HG02970 (cell line): ENCODE measurements at regions not wholly inside any gene's neighbourhood (a gene's known extent, or its start where the extent isn't known, plus 50 kb on each side); places are given as distances from the start of the nearest gene placed in this dataset.

Source experiments
- ATAC-seq: cut with Tn5 transposase; IDR thresholded peaks from one replicate; pipeline ENCODE4 v1.9.1; 2021; ENCODE audit warnings: mild to moderate bottlenecking, moderate library complexity, moderate number of reproducible peaks; ENCODE audit not compliant: unreplicated experiment, low FRiP score

DNA sequence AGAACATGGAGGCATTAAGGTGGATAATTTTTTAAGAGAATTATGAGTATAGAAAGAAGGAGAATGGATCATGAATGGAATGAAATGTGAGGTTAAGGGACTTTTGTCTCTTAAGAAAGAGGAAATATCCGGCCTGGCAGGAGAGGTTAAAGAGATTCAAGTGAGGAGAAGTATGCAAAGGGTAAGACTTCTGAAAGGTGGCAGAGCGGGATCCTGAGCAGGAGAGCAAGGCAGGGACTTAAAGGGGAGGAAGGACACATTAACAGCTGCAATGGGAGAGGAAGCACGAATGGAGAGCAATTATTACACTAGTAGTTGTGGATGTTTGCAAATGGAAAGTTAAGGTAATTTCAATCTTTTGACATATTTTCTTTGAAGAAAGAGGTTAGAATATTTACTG, 171.0 kb downstream of the KITLG start:
- ATAC-seq: no peak

DNA sequence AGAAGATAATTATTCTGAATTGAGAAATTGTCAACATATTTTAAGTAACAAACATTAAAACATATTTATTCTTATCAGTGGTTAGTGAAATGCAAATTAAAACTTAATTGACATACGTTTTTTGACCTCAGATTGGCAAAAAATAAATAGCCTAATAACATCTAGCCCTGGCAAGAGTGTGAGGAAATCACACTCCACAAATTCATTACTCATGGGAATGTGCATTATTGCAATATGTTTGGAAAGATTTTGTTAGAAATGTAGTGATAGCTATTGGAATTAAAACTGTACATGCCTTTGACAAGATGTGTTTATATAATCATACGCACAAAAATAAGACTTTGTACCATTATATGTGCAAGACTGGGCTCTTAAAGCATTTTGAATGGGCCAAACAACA, 168.6 kb downstream of the KITLG start:
- no peak for ATAC-seq

- ATAC-seq: no peak
Measured at GRCh38 chr12:88413646-88414045, 166.6 kb downstream of the KITLG start.

GRCh38 chr12:88416155-88416554, 164.1 kb downstream of the KITLG start:
- ATAC-seq: no peak

DNA sequence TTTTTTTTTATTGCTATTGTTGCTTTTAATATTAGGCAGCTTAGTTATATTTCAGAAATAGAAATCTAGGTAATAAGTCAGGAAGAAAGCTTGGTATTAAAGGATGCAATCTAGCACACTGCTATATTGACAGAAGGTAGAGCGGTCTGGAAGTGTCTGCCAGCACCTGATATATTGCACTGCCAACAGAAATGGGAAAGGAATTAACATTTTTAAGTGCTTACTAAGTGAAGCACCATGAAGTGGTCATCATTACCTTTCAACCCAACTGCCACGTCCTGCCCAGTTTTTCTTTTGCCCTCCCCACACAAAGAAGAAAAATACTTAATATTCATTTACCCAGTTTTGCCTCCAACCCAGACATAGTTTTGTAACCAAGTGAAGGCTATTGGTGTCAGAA, 163.5 kb downstream of the KITLG start:
- no peak for ATAC-seq

DNA sequence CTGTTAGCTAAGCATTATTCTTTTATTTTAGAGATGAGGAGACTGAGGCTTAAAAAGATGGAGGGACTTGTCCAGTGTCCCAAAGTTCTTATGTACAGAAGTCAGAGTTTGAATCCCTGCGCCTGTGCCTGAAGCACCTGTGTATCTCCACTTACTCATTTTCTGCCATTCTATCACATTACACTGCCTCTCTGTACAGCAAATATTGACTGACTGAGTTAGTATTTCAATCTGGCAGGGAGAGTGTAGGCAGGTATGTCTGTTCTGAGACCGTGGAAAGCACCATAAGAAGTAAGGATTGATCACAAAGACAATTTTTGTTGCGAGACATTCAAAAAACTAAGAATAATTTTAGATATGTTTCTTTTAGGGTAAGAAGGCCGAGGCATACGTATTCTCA, 162.7 kb downstream of the KITLG start:
- ATAC-seq: no peak

GRCh38 chr12:88418856-88419497, 161.3 kb downstream of the KITLG start:
- no peak for ATAC-seq

- no peak for ATAC-seq
Measured at GRCh38 chr12:88419794-88420193, 160.5 kb downstream of the KITLG start.

GRCh38 chr12:88420457-88420856, 159.8 kb downstream of the KITLG start:
- ATAC-seq: no peak

DNA sequence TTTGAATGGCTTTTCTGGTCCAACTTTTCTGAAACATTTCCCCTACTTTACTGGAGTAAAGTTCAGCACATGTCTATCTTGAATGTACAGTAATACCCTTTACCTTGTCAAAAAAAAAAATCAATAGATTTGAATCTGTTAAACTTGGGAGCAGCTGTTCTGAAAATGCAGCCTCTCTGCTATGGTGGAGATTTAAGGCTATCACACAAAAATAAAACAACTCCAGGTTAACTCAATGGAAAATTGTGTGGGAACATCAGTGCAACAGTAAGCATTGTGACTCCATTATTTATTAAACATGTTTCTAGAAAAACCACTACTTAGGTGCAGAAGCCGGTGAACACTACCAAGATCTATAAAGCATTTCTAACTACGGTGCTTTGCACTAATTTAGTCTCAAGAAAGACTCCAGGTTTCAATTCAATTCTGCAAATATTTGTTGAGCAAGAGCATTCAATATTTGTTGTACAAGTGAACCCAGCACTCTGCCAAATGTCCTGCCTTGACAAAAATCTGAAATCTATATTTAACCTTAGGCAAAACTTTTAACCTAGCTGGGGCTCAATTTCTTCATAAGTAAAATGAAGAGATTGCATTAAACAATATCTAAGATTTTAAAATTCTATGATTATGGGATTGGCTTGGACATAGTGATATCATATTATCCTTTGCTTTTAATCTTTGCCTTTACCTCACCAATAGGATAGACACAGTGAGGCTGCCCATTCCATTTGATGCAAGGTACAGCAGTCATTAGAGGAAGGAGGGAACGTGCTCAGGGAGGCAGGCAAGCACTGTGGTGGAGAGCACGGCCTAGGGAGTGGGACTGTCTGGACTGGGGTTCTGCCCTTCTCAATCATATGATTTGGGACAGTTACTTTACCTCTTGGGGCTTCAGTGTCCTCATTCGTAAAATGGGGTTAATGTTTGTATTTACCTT, 155.2 kb downstream of the KITLG start:
- no peak for ATAC-seq

- no peak for ATAC-seq
Measured at GRCh38 chr12:88428350-88428749, 151.9 kb downstream of the KITLG start.

GRCh38 chr12:88431246-88431645, 149.0 kb downstream of the KITLG start:
- ATAC-seq: no peak

DNA sequence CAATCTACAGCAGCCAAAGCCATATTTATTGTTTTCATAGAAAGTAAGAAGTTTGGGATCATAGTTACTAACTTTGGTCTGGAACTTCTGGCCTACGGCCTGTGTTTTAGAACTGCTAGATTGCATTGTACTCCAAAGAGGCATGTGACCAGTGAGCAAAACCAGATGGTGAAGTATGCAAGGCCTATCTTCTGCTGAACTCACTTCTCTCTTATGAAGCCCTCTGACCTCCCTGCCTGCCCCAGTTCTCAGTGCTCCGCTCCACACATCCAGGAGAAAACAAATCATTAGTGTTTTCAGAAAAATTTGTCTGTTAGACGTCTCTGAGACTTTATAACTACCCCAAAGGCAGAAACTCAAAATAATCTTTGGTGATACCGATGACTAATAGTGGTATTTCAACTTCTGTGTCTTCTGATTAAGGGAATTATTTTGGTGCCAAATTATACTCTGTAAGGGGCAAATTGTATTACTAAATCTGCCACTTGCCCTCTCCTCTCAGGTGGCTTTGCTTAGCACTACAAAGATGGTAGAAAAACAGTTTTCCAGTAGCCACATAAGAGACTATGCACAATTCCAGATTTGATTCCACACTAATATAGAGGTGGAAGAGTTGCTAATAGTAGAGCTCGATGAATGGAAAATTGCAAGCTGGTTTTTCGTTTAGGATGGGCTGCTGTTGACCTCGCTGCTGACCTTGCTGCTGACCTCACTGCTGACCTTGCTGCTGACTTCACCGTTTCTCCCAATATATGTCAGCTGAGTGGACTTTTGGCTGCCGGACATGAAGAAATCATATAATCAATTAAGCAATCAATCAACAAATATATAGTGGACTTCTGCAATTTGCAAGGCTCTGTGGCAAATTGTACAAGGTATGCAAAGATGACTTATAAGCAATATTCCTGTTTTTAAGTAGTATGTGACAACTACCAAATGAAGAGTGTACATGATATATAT, 147.5 kb downstream of the KITLG start:
- ATAC-seq: no peak

- peak; percentile 60 for ATAC-seq
Measured at GRCh38 chr12:88433997-88434703, 146.1 kb downstream of the KITLG start.

- no peak for ATAC-seq
Measured at GRCh38 chr12:88435334-88436076, 144.8 kb downstream of the KITLG start.

- ATAC-seq: no peak
Measured at GRCh38 chr12:88437226-88437625, 143.0 kb downstream of the KITLG start.
